NB4 (cell line): ENCODE measurements at regions not wholly inside any gene's neighbourhood (a gene's known extent, or its start where the extent isn't known, plus 50 kb on each side); places are given as distances from the start of the nearest gene placed in this dataset.

Experiments used
- CTCF ChIP-seq: IDR thresholded peaks from one replicate; pipeline ENCODE4 v1.5.1; 2012; ENCODE audit warnings: low read depth, low read length
- POLR2A ChIP-seq: IDR thresholded peaks from 2 replicates; pipeline ENCODE4 v1.6.1; 2011; ENCODE audit warnings: mild to moderate bottlenecking; ENCODE audit not compliant: insufficient read length; ENCODE audit errors: extremely low read depth

DNA sequence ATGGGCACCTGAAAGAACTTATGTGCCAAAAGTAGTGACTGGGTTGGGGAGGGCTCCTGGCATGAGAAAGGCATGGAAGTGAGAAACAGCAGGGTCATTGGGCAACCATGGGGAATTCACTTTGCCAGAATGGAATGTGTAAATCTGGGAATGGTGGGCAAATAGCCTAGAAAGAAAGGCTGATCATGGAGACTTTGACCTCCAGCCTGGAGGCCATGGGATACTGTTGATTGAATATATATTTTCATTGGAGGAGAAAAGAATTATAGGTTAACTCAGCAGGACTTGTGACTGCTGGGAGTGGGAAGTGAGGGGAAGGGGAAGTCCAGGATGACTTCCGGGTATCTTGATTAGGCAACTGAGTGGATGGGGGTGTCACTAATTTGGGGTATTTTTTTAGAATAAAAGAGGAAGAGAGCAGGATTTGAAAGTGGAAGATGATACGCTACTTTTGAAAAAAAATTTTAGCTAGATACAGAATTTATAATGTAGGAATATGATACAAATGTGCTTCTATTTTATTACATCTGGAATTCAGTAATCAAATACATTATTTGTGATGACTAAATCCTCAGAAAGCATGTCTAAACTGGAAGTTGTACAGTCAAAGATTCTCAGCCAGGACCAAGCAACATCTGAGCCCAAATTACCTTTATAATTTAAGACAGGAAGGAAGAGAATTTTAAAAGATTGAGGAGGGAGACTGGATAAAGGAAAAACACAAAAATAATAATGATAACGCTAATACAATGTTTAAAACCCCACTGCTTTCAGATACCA, 116.2 kb downstream of the GATA6 start:
- TF ChIP-seq CTCF (no peak), POLR2A (no peak)
